ENCODE measurements at regions not wholly inside any gene's neighbourhood (a gene's known extent, or its start where the extent isn't known, plus 50 kb on each side); places are given as distances from the start of the nearest gene placed in this dataset.

DNA sequence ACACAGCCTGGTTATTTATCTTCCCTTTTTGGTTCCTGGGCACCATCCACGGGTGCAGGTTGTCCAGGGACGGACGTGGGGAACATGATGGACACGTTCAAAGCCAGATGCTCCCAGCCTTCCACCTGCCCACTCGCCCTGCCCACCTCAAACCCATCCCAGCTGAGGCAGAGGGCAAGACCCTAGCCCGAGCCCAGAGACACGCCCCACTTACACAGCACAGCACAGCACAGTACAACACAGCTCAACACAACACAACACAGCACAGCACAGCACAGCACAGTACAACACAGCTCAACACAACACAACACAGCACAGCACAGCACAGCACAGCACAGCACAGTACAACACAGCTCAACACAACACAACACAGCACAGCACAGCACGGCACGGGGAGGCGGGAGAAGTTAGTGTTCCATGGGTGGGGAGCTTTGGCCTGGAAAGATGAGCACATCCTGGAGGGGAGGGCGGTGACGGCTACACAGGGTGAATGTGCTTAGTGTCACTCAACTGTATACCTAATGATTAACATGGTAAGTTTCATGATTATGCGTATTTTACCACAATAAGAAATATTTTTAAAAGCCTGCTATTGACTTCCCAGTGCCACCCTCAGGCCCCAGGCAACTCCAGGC lies 1507.5 kb downstream of the BRD1 start:
- DNase-seq (ENCODE audit: low read depth, low spot score), result no peak
- Histone ChIP-seq H3K9me3 (ENCODE audit: control insufficient read depth, insufficient read depth, low read depth, low read length) (no peaks in the 10 kb centered on the region), H3K4me1 (ENCODE audit: control insufficient read depth, insufficient read depth, low read length) (no peaks in the 10 kb centered on the region), H3K36me3 (ENCODE audit: control insufficient read depth, insufficient read depth, low read length) (no peaks in the 10 kb centered on the region), H3K27me3 (ENCODE audit: control insufficient read depth, insufficient read depth, low read length) (no peaks in the 10 kb centered on the region), H3K27ac (ENCODE audit: low read length) (no peak overlapping the region), H3K4me3 (ENCODE audit: low read depth in 2 of 2, low read length in 2 of 2) (no peak overlapping the region)
- CTCF ChIA-PET, result no interaction called here
- intact Hi-C loops (cut with micrococcal nuclease; ENCODE audit: unreplicated experiment), result no loop called here
- POLR2A ChIA-PET, result no interaction called here
- ATAC-seq, result no peak
- in situ Hi-C loops (cut with HindIII; ENCODE audit: low pct_unique_long_range_greater_than_20kb, low sequenced_read_pairs), result no loop called here
- no TSS peak for BruUV-seq (replicated peaks)
- TF ChIP-seq REST (IDR thresholded peaks at IDR 0.05; ENCODE audit: insufficient read depth in 1 of 2, low read depth in 2 of 2, low read length in 1 of 2) (no peak), TCF7L2 (IDR thresholded peaks at IDR 0.05; ENCODE audit: low read depth, low read length) (no peak), POLR2AphosphoS5 (IDR thresholded peaks at IDR 0.05; ENCODE audit: low read depth, low read length) (no peak), SIN3A (IDR thresholded peaks at IDR 0.05; ENCODE audit: borderline replicate concordance, insufficient read depth, low read depth, low read length) (no peak)
- TF ChIP-seq, protein P1, sequence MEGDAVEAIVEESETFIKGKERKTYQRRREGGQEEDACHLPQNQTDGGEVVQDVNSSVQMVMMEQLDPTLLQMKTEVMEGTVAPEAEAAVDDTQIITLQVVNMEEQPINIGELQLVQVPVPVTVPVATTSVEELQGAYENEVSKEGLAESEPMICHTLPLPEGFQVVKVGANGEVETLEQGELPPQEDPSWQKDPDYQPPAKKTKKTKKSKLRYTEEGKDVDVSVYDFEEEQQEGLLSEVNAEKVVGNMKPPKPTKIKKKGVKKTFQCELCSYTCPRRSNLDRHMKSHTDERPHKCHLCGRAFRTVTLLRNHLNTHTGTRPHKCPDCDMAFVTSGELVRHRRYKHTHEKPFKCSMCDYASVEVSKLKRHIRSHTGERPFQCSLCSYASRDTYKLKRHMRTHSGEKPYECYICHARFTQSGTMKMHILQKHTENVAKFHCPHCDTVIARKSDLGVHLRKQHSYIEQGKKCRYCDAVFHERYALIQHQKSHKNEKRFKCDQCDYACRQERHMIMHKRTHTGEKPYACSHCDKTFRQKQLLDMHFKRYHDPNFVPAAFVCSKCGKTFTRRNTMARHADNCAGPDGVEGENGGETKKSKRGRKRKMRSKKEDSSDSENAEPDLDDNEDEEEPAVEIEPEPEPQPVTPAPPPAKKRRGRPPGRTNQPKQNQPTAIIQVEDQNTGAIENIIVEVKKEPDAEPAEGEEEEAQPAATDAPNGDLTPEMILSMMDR (IDR thresholded peaks at IDR 0.05), result no peak

DNA sequence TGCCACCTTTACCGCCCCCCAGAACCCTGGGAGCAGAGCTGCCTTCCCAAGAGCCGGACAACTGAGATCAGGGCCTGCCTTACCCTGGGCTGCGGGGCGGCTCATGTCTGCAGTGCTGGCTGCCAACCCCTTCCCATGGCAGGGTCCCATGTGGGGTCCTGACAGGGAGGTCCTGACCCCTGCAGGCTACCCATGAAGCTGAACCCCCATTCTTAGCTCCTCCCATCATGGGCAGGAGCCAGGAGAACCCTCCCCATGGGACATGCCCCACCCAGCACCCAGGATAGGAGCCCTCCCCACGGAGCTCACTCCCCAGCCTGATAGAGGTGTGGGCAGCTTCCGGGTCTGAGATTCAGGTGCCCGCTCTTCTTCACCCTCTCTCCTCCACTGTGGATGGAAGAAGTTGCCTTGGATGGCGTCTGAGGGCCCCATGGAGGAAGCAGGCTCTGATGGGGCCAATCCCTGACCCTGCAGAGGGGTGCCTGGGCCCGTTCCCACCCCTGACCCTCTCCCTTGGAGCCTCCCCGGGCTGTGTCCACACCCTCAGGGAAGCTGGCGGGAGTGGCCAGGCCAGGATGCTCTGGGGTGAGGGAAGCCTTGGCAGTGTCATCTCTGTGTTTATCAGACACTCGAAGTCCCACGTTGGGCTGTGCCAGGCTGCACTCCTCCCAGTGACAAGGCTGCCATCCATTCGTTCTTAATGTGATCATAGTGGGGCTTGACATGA lies 1508.2 kb downstream of the BRD1 start:
- no peaks in the 10 kb centered on the region for H3K27me3 ChIP-seq (ENCODE audit: control insufficient read depth, insufficient read depth, low read length)
- ChIA-PET POLR2A (no interaction called here), CTCF (no interaction called here)
- in situ Hi-C loops (cut with HindIII; ENCODE audit: low pct_unique_long_range_greater_than_20kb, low sequenced_read_pairs) (no loop called here), intact Hi-C loops (cut with micrococcal nuclease; ENCODE audit: unreplicated experiment) (no loop called here)
- no peaks in the 10 kb centered on the region for H3K36me3 ChIP-seq (ENCODE audit: control insufficient read depth, insufficient read depth, low read length)
- no peak for DNase-seq (ENCODE audit: low read depth, low spot score)
- H3K4me1 ChIP-seq (ENCODE audit: control insufficient read depth, insufficient read depth, low read length), result no peaks in the 10 kb centered on the region
- no peak for ATAC-seq
- BruUV-seq (replicated peaks), result no TSS peak
- H3K4me3 ChIP-seq (ENCODE audit: low read depth in 2 of 2, low read length in 2 of 2), result no peak overlapping the region
- H3K9me3 ChIP-seq (ENCODE audit: control insufficient read depth, insufficient read depth, low read depth, low read length), result no peaks in the 10 kb centered on the region
- no peak overlapping the region for H3K27ac ChIP-seq (ENCODE audit: low read length)
- no peak for TF ChIP-seq POLR2AphosphoS5 (IDR thresholded peaks at IDR 0.05; ENCODE audit: low read depth, low read length)
- TF ChIP-seq, protein P1 (IDR thresholded peaks at IDR 0.05), result no peak
- TF ChIP-seq TCF7L2 (IDR thresholded peaks at IDR 0.05; ENCODE audit: low read depth, low read length), result no peak
- no peak for TF ChIP-seq SIN3A (IDR thresholded peaks at IDR 0.05; ENCODE audit: borderline replicate concordance, insufficient read depth, low read depth, low read length)
- no peak for TF ChIP-seq REST (IDR thresholded peaks at IDR 0.05; ENCODE audit: insufficient read depth in 1 of 2, low read depth in 2 of 2, low read length in 1 of 2)

All from Panc1 (cell line).